Activated CD8-positive, alpha-beta T cell treated with anti-CD3 and anti-CD28 coated beads for 36 hours (primary cell): ENCODE measurements at regions not wholly inside any gene's neighbourhood (a gene's known extent, or its start where the extent isn't known, plus 50 kb on each side); places are given as distances from the start of the nearest gene placed in this dataset.

Source experiments
- ATAC-seq: fragments of 200-7000 bp; cut with Tn5 transposase; one replicate; pipeline ENCODE4 v1.10.0; 2021; ENCODE audit warnings: mild to moderate bottlenecking, moderate library complexity
- CTCF ChIA-PET: fragments of 350-600 bp; sonication (Branson Sonifier 250); formaldehyde crosslinking; loops from one replicate; lab custom pipeline; 2021; ENCODE audit warnings: antibody characterized with exemption; lab: Charles Lee
- POLR2A ChIA-PET: fragments of 350-600 bp; sonication (Branson Sonifier 250); formaldehyde crosslinking; loops from one replicate; lab custom pipeline; 2021; ENCODE audit warnings: antibody characterized with exemption; lab: Charles Lee
- DNase-seq: peaks from one replicate; pipeline ENCODE4 v3.0.0-alpha.2; 2020
- H3K27ac Mint-ChIP-seq: one replicate; pipeline ENCODE4 v1.8.0; 2021; ENCODE audit warnings: mild to moderate bottlenecking, mixed read lengths
- H3K27me3 Mint-ChIP-seq: one replicate; pipeline ENCODE4 v1.8.0; 2021; ENCODE audit warnings: mixed read lengths
- H3K36me3 Mint-ChIP-seq: one replicate; pipeline ENCODE4 v1.8.0; 2021; ENCODE audit warnings: low read depth, mixed read lengths
- H3K4me1 Mint-ChIP-seq: one replicate; pipeline ENCODE4 v1.8.0; 2021; ENCODE audit warnings: low read depth, mixed read lengths
- H3K4me3 Mint-ChIP-seq: one replicate; pipeline ENCODE4 v1.8.0; 2021; ENCODE audit warnings: mild to moderate bottlenecking, moderate library complexity, mixed read lengths
- H3K9me3 Mint-ChIP-seq: one replicate; pipeline ENCODE4 v1.8.0; 2021; ENCODE audit warnings: mixed read lengths
- CTCF ChIP-seq: fragments of 200-600 bp; IDR thresholded peaks from one replicate; pipeline ENCODE4 v1.8.0; 2022; ENCODE audit warnings: antibody characterized with exemption, mild to moderate bottlenecking
- intact Hi-C: fragments of 100-400 bp; cut with micrococcal nuclease; formaldehyde crosslinking; loops from one replicate; pipeline ENCODE4 v1.10.0; 2022

GRCh38 chr3:78066287-78066686, 1026.4 kb downstream of the ROBO2 start:
- intact Hi-C loops: no loop called here
- no peak for ATAC-seq
- Mint-ChIP-seq H3K4me1 (no peaks in the 10 kb centered on the region), H3K36me3 (no peaks in the 10 kb centered on the region), H3K4me3 (no peak overlapping the region), H3K9me3 (peaks cover 6% of the 10 kb centered on the region), H3K27me3 (no peaks in the 10 kb centered on the region), H3K27ac (no peak overlapping the region)
- no peak for DNase-seq
- no peak for TF ChIP-seq CTCF
- ChIA-PET CTCF (no interaction called here), POLR2A (no interaction called here)

- no peak for ATAC-seq
- ChIA-PET CTCF (no interaction called here), POLR2A (no interaction called here)
- H3K27me3 Mint-ChIP-seq: no peaks in the 10 kb centered on the region
- H3K36me3 Mint-ChIP-seq: no peaks in the 10 kb centered on the region
- H3K4me1 Mint-ChIP-seq: no peaks in the 10 kb centered on the region
- no peak for DNase-seq
- intact Hi-C loops: no loop called here
- peaks cover 5% of the 10 kb centered on the region for H3K9me3 Mint-ChIP-seq
- H3K4me3 Mint-ChIP-seq: no peak overlapping the region
- no peak overlapping the region for H3K27ac Mint-ChIP-seq
- no peak for TF ChIP-seq CTCF
Observed at GRCh38 chr3:78070188-78070587, 1030.3 kb downstream of the ROBO2 start.

- Mint-ChIP-seq H3K4me1 (no peaks in the 10 kb centered on the region), H3K4me3 (no peak overlapping the region), H3K9me3 (peaks cover 4% of the 10 kb centered on the region), H3K27me3 (no peaks in the 10 kb centered on the region), H3K36me3 (no peaks in the 10 kb centered on the region), H3K27ac (no peak overlapping the region)
- ATAC-seq: no peak
- intact Hi-C loops: no loop called here
- no peak for TF ChIP-seq CTCF
- ChIA-PET CTCF (no interaction called here), POLR2A (no interaction called here)
- DNase-seq: no peak
Observed at GRCh38 chr3:78076379-78076778, 1036.5 kb downstream of the ROBO2 start.

GRCh38 chr3:78077178-78077577, 1037.3 kb downstream of the ROBO2 start:
- POLR2A ChIA-PET: no interaction called here
- ATAC-seq: no peak
- H3K27ac Mint-ChIP-seq: no peak overlapping the region
- no peak for TF ChIP-seq CTCF
- no peak for DNase-seq
- no peaks in the 10 kb centered on the region for H3K27me3 Mint-ChIP-seq
- H3K4me1 Mint-ChIP-seq: no peaks in the 10 kb centered on the region
- no peaks in the 10 kb centered on the region for H3K36me3 Mint-ChIP-seq
- intact Hi-C loops: no loop called here
- CTCF ChIA-PET: no interaction called here
- peaks cover 4% of the 10 kb centered on the region for H3K9me3 Mint-ChIP-seq
- no peak overlapping the region for H3K4me3 Mint-ChIP-seq

GRCh38 chr3:78077842-78078241, 1037.9 kb downstream of the ROBO2 start:
- DNase-seq (no peak), ATAC-seq (no peak)
- H3K27ac Mint-ChIP-seq: no peak overlapping the region
- CTCF ChIA-PET: no interaction called here
- H3K4me3 Mint-ChIP-seq: no peak overlapping the region
- TF ChIP-seq CTCF: no peak
- no peaks in the 10 kb centered on the region for H3K27me3 Mint-ChIP-seq
- no peaks in the 10 kb centered on the region for H3K36me3 Mint-ChIP-seq
- no peaks in the 10 kb centered on the region for H3K4me1 Mint-ChIP-seq
- POLR2A ChIA-PET: no interaction called here
- intact Hi-C loops: no loop called here
- H3K9me3 Mint-ChIP-seq: peaks cover 4% of the 10 kb centered on the region
